Pons (tissue), 1 donor: ENCODE measurements at regions not wholly inside any gene's neighbourhood (a gene's known extent, or its start where the extent isn't known, plus 50 kb on each side); places are given as distances from the start of the nearest gene placed in this dataset.

Source experiments
- DNase-seq: peaks from one replicate; pipeline ENCODE4 v3.0.0-alpha.2; 2016; ENCODE audit warnings: low spot score

DNA sequence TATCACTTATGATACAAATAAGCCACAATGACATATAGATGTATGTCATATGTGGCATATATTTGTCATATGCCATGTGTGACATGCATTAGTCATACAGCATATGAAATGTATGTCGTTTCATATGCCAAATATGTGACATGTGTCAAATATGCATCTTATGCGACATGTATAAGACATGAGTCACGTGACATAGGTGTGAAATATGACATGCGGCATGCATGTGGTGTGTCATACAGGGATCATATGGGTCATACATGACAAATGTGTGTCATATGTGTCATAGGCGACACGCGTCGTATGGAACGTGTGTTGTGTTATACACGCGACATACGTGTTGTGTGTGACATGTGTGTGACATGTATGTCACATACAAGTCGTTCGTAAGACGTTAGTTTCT, 2154.0 kb upstream of the PIK3C3 start:
- no peak for DNase-seq

DNA sequence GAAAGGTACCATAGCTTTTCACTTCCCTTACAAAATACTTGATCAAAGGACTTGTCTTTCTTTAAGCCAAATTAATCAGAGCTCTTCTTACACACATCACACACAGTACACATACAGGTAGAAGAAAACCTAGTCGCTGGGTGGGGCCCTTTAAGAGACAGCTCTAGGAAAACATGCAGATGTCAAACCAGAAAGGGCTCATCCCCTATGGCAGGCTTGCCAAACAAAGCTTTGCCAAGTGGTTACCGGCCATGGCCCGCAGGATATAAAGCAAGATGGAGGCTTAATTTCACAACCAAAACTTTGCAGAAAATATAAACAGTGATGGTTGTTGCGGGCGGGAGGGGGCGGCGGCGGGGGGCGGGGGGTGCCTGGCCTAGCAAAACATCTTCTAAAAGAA, 2156.0 kb upstream of the PIK3C3 start:
- DNase-seq, result no peak

GRCh38 chr18:39796393-39796792, 2158.6 kb upstream of the PIK3C3 start:
- no peak for DNase-seq

- DNase-seq, result no peak
Observed at GRCh38 chr18:39795350-39795749, 2159.7 kb upstream of the PIK3C3 start.

GRCh38 chr18:39793609-39794008, 2161.4 kb upstream of the PIK3C3 start:
- no peak for DNase-seq

DNA sequence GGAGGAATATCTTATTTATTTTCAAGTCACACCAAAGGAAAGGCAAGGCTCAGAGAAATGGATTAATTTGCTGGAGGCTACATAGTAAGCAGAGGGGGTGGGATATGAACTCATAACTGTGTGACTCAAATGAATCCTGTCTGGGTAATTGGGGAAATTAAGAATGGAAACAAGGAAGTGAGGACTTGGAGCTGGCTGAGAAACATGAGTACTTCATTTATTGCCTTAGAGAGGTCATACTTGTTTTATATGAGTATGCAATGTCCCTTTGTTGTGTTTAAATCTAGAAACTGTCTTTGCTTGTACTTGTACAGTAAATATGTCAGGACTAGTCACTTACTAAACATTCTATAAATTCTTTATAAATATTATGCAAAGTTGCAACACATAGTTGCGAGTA, 2166.7 kb upstream of the PIK3C3 start:
- DNase-seq, result no peak

- DNase-seq, result no peak
Observed at GRCh38 chr18:39786477-39786876, 2168.6 kb upstream of the PIK3C3 start.

GRCh38 chr18:39784541-39784940, 2170.5 kb upstream of the PIK3C3 start:
- DNase-seq, result no peak

DNA sequence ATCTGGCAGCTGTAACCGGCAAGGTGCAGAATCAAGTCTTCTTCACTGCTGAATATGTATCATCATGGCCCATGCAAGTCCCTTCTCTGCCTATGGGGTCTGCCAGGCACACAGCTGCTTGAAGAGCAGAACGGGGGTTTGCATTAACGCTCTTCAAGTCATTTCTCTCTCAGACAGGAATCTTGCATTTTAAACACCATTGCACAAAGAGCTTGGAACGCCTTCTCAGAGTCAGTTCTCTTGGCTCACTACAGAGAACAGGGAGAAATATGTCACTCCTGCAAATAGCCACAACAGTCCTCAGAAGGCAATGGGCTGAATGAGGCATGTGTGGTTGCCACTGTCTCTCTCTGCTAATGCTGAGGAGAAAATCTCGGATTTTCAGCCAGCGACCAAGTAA, 2173.5 kb upstream of the PIK3C3 start:
- no peak for DNase-seq

DNA sequence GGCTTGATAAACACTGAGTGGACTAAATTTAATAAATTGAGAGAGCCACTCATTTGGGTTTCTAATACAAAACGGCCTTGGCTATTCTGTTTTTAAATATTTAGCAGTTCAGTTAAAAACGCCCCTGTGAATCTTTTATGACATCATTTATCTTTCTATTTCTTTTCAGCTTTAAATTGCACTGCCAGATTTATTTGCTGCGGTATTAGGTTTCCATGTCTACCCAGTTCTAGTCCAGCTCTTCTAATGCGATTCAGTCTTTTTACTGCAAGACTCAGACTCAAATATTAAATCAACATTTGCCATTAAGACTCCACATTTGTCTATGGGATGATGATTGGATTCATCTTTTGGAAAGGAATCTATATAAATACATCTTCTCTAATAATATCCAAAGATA, 2174.3 kb upstream of the PIK3C3 start:
- no peak for DNase-seq

GRCh38 chr18:39779926-39780325, 2175.1 kb upstream of the PIK3C3 start:
- DNase-seq, result no peak

- no peak for DNase-seq
Observed at GRCh38 chr18:39776766-39777165, 2178.3 kb upstream of the PIK3C3 start.

DNA sequence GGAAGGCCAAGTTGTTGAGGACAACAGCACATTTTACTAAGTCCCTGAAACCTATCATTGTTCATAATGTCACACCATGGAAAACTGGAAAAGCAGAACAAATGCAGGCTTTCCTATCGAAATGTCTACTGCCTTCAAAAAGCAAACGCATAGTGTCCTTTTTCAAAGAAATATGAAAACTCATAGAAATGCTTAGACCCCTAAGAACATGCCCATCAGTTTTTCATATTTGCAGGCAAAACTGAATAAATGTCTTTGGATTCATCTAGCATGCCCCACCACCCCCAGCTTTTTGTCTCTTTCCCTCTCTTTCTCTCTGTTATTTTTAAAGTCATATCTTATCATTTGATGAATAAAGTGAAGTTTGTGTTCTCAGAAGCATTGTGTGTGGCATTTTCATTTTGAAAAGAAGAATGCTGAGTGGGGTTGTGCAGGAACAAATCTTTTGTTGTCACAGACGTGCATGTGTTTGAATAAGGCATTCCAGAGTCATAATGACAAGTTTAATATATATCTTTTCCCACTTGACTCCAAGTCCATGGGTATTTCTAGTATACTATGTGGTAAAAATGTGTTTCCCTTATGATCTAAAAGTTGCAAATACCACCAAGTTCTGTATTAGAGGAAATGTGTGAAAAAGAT, 2180.0 kb upstream of the PIK3C3 start:
- no peak for DNase-seq

DNA sequence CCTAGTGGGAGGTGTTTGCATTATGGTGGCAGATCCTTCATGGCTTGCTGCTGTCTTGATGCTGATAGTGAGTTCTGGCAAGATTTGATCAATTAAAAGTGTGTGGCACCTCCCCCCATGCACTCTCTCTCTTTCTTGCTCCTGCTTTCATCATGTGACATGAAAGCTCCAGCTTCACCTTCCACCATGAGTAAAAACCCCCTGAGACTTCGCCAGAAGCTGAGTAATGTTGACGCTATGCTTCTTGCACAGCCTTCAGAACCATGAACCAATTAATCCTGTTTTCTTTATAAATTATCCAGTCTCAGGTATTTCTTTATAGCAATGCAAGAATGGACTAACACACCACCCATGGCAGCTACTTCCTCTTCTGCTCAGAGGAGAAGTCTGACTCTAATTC, 2181.4 kb upstream of the PIK3C3 start:
- DNase-seq, result no peak

GRCh38 chr18:39772155-39772919, 2182.7 kb upstream of the PIK3C3 start:
- DNase-seq, result no peak

DNA sequence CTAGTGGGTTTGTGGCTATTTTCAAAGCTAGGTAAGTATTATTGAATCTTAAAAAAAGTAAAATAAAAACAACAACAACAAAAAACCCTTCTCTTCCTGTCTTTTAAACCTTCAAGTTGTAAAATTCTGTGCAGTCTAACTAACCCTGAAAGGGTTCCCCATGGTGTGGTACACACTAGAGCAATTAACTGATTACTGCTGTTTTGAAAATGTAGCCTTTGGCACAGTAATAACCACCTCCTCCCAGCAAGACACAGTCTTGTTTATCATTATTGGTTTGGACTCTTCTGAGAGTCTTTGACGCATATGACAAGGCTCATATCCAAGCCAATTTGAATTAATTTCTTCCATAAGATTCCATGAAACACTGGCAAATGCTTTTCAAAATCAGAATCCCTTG, 2184.6 kb upstream of the PIK3C3 start:
- no peak for DNase-seq

GRCh38 chr18:39764873-39765272, 2190.2 kb upstream of the PIK3C3 start:
- DNase-seq, result no peak

DNA sequence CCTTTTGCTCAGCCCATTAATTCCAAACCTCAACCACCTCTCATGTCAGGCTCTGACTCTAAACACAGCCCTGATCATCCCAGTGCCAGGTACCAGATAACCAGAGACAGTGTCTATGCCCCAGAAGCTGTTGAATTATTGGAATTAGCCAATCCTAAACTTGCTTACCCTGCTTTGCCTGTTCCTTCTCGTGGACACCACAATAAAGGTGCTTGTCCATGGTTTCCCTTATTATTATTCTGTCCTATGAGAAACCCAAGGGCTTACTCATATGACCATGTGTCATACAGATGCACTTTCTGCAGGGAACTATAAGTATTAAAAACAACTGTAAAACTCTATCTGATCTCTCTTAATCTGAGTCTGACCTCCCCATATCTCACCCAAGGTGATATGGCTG, 2193.8 kb upstream of the PIK3C3 start:
- no peak for DNase-seq

GRCh38 chr18:39759926-39760325, 2194.3 kb upstream of the CELF4 start:
- DNase-seq, result no peak

- DNase-seq, result no peak
Observed at GRCh38 chr18:39753178-39753577, 2187.6 kb upstream of the CELF4 start.

GRCh38 chr18:39752351-39752750, 2186.8 kb upstream of the CELF4 start:
- DNase-seq, result no peak

GRCh38 chr18:39751921-39752320, 2186.3 kb upstream of the CELF4 start:
- no peak for DNase-seq

- DNase-seq, result no peak
Observed at GRCh38 chr18:39751161-39751560, 2185.6 kb upstream of the CELF4 start.

DNA sequence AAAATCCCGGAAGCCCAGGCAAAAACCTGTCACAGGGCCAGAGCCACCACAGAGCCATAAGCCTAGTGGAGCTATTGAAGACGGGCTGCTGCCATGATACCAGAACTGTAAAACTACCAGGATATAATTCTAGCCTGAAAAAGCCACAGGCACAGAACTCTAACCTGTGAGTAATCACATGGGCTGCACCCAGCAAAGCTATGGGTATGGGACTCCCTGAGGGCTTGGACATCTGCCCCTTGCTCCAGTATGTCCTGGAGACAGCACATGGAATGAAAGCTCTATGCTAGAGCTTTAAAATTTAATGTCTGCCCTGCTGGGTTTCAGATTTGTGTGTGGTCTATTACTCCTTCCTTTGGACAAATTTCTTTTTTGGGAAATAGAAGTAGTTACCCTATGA, 2183.6 kb upstream of the CELF4 start:
- no peak for DNase-seq
